Superior temporal gyrus (tissue), 1 donor: ENCODE measurements at regions not wholly inside any gene's neighbourhood (a gene's known extent, or its start where the extent isn't known, plus 50 kb on each side); places are given as distances from the start of the nearest gene placed in this dataset.

ENCODE experiments used
- DNase-seq: peaks from one replicate; pipeline ENCODE4 v3.0.0-alpha.2; 2016; ENCODE audit errors: extremely low spot score

DNA sequence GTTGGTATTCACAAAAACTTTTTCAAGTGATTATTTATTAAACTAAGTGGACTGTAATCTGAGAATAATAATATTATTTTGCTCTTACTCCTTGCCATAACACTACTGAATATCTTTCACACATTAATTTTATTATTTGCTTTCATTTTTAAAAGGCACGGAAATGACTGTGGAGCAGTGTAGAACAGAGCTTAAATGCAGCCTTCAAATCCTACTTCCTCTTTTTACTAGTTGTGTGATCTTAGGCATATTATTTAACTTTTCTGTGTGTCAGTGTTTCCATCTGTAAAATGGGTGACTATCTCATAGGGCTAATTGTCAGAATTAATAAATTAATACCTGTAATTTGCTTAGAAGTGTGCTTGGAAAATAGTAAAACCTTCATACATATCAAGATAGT, 55.5 kb upstream of the SLC8A1 start:
- no peak for DNase-seq

DNA sequence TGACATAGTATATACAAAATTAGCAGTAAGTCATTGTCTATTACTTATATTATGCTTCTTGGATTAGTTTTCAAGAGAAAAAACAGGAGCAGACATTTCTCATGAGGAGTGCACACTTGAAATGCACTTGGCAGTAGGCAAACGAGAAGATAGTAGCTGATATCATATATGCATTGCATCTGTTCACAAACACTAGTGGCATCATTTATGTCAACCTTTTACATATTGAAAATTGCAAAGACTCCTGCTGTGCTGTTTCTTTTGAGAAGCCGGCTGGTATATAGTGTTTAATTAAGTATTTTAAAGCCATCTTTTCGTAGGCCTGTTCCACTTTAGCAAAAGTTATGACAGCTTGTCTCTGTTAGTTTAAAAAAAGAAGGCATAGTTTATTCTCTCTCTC, 58.4 kb upstream of the SLC8A1 start:
- no peak for DNase-seq

DNA sequence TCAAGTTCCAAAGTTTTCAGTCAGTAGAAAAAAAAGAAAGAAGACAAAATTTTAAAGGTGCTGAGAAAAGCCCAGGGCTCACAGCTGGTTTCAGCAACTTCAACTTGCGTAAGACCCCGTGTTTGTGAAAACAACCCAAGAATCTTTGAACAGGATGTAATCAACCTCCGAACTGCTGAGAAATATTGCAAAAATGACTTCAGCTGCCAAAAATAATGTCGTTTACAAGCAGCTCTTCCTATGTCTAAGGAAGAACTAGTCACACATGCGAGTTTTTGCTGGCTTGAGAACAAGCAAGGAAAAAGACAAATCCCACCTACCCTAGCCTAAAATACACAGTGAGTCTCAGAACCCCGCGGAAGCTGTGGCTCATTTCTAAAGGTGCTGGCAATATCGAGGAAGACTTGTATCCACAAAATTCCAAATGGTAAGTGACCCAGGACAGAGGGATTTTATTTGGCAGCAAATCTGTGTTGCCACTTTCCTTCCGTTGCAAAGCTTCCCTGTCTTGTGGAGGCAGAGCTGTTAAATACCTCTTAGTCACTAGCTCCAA, 59.8 kb upstream of the SLC8A1 start:
- peak; percentile 33 for DNase-seq

DNA sequence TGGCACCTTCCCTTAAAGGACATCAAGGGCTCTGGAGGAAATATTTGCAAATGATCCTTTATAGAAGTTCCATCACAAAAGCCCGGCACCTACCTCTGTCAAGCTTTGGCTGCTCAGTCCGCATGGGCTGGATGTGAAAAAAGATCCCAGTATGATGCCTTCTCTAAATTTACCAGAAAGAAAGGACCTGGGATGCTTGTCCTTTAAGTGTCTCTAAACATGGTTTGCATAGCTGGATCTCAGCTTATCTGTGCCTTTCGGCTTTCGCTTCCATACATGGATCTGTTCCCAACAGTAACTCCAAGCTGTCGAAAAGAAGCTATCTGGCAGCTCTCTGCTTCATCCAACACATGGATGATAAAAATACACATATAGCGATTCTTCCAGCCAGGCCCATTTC, 60.4 kb upstream of the SLC8A1 start:
- peak; percentile 59 for DNase-seq

DNA sequence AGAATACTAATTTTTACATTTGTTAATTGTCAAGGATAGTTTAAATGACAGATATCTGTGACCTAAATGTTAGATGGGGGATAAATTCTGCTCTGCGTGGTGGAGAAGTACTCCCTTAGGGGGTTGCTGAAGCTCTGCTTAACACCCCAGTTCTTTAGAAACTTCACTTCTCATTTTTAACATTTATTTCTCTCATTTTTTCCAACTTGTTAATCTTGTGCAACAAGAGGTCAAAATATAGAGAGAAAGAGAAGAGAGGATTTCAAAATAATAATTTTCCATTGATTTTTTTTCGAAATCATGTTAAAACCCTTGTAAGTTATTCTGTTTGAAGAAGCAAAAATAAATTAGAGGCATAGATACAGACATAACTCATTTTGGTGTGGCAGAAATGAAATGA, 61.3 kb upstream of the SLC8A1 start:
- no peak for DNase-seq

DNA sequence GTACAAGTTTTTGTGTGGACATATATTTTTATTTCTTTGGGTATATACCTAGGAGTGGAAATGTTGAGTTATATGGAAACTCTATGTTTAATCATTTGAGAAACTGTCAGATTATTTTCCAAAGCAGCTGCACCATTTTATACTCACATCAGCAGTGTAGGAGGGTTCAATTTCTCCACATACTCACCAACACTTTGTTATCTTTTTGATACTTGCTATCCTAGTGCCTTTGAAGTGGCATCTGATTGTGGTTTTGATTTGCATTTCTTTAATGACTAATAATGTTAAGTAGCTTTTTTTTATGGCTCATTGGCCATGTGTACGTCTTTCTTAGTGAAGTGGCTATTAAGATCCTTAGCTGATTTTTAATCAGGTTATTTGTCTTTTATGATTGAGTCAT, 64.7 kb upstream of the SLC8A1 start:
- no peak for DNase-seq

DNA sequence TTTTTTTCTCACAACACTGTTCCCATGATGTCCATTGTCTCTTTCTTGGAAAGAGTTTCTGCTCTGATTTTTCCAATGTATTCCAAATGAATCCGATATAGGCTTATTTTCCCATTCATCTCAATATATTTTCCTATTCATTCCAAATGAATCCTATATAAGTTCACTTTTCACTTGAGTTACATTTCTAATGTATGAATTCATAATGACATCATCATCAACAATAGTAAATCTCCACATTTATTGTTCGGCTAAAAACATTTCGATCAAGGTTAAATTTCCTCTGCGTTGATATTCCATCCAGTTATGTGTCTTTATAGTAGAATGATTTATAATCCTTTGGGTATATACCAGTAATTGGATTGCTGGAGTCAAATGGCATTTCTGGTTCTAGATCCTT, 76.7 kb upstream of the SLC8A1 start:
- no peak for DNase-seq

DNA sequence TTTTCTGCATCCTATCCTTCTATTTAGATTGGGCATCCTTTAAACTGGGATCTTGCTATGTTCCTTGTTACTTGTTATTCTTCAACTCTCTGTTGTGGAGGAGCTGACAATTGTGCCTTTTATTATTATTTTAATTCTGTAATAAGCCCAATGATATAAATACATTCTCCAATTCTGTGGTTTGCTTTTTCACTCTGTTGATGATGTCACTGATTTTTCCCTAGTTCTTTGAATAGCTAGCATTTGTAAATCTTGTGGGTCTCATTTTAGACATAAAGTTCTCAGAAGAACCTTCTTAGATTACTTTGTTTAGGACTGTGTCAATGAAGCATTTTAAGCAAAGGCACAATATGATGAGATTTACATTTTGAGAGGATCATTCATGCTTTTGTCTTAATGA, 79.5 kb upstream of the SLC8A1 start:
- no peak for DNase-seq

DNA sequence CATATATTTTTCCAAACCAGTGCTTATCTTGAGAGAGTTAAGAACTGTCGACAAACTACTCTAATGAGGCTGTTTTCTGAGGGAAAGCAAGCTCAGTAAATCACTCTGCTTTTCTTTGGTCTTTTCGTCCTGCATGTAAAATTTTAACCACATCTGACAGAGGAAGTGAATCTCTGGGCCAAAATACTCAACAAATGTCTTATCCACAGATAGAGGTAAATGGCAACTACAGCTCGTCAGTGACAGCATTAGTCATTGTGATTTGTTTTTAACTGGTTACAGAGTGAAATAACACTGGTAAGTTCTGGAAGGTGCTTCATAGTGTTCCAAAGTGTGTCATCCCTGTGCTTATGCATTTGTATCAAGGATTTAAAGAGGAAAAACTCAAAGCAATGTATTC, 82.6 kb upstream of the SLC8A1 start:
- no peak for DNase-seq

DNA sequence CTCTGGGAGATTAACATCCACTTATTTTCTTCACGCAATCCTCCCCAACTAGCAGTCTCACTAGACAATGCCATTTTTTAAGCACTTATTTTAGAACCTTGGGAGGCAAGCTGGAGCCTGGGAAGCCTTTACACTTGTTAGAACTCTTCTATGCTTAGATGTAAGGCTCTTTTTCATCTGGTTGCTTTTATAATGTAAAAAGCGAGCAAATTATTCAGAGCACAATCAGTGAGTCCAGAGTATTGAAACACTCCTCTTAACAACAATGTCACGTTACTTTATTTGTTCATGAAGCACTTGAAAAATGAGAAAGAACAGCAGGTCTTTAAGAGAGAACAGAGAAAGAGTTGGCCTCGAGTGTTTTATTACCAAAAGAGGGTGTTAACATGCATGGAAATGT, 84.1 kb upstream of the SLC8A1 start:
- no peak for DNase-seq

DNA sequence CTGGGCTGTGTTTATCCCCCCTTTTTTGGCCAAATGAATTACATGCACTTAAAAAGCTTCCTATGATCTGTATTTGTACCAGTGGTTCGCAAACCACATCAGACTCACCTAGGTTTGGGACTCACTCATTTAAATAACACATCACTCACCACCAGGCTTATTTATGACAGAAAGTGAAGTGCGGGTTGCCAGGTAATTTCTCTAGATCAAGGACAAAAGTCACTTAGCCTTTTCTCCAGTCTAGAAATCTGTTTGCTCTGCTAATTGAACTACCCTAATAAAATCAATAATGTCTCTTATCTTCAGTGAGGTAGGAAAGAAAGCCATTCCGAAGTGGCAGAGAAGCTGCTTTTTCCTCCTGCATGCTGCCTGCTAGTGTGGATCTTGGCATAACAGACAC, 88.1 kb upstream of the SLC8A1 start:
- DNase-seq, result no peak

DNA sequence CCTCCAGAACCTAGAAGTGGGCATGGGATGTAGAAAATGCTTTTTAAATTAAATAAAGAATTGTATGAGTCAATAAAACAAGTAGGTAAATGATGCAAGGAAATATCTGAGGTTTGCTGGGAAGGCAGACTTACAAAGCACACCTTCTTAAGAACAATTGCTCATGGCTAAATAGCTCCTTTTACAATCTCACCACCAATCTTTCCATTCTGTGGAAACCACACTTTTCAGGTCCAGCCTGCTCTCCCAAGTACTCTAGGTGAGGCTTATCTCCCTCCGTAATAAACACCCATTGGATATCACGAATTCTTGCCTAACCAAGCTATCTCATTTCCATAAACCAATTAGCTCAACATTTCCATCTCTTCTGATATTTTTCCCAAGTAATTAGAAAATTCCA, 91.5 kb upstream of the SLC8A1 start:
- no peak for DNase-seq

DNA sequence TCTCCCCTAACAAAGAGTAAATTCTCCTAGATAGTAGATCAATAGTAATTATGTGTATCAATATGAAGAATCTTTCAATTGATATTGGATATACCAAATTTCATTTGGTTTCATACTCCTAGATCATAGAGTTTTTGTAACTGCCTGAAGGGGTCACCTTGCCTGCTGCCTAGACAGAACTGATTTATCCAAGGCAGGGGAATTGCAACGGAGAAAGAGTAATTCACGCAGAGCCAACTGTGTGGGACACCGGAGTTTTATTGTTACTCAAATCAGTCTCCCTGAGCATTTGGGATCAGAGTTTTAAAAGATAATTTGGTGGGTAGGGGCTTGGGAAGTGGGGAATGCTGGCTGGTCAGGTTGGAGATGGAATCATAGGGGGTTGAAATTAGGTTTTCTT, 92.2 kb upstream of the SLC8A1 start:
- DNase-seq, result no peak

DNA sequence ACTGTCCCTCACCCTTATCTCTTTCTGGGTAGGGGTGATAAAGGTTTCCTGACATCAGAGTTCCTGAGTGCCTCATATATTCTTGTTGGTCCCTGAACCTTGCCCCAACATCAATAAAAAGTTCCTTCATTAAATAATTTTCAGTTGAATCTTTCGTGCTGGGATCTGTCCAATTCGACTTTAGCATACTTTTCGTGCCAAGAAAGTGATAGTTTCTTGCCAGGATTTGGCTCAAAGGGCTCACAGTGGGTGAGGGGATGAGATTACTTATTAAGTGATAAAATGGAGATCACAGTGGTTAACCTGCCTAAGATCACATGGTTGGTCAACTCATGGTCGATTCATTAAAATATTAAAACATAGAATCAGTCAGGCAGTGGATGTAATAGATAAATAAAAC, 93.8 kb upstream of the SLC8A1 start:
- no peak for DNase-seq

DNA sequence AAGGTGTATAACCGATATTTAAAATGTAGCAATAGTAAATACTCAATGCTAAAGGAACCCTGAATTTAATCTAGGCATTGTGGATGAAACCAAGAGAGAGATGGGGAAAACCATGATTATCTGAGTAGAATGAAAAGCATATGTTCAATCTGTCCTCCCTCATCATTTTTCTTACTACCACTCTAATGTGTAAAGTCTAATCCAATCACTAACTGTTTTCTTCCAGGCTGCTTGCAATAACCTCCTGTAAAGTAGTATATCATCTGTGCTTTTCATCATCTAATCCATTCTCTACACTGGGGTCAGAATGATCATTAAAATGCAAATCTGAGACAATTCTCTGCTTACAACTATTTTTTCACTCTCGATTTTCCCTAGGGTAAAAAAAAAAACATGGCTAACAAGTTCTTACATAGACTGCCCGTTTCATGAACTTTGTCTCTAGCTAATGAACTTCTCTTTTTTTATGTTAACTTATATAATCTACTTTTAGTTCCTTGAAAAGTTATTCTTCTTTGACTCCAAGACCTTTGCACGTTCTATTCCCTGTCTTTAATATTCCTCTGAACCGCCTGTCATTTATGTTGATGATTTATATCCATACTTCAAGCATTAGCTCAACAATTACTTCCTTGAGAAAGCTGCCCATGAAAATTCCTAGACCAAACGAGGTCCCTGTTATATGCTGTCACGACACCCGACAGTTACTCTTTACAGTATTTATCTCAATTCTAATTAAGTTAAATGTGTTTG, 94.7 kb upstream of the SLC8A1 start:
- DNase-seq, result no peak

DNA sequence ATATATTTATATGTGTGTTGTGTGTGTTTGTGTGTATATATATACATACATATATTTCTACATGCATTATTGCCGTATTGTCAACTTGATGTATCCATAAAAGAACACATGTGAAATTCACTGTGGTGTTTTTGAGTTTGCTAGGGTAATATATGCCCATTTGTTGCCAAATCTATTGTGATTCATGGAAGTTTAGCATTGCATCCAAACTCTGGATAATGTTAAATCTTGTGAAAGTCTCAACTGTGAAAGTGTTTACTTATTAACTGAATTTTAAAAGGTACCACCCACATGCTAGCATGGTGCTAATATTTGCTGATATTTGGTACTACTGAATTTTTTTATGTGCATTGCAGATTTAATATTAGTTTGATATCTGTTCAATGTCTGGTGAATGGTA, 96.6 kb upstream of the SLC8A1 start:
- no peak for DNase-seq

DNA sequence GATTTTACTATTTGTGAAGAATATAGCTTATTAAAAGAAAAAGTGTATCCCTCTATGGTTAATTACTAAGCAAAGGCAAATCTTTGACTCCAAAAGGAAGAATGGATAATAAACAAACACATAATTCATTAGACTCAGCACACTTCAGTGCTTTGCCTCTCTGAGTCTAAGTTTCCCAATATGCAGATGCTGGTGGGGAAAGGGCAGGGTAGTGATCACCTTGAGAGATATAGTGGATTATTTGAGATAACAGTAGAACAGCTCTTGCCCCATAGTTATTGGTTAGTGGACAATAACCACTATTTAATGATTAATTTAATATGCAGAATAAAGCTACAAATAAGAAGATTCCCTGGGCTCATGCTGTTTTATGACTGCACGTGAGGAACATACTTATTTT, 98.2 kb upstream of the SLC8A1 start:
- DNase-seq, result no peak

DNA sequence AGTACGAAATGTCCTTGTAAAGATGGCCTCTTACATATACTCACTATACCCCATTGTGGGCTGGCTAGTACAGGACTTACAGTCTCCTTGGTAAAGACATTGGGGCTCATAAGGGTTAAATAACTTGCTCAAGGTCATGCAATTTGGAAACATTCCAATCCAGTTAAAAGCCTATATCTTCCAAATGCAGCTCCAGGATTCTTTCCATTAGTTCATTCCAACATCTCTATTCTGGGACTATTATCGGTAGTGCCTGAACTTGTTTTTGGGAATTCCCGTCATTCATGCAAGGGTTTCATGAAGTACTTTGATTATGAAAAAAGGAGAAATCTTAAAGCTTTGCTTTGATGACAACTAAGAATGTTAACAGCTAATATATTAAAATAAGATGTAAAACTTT, 99.2 kb upstream of the SLC8A1 start:
- DNase-seq, result no peak

DNA sequence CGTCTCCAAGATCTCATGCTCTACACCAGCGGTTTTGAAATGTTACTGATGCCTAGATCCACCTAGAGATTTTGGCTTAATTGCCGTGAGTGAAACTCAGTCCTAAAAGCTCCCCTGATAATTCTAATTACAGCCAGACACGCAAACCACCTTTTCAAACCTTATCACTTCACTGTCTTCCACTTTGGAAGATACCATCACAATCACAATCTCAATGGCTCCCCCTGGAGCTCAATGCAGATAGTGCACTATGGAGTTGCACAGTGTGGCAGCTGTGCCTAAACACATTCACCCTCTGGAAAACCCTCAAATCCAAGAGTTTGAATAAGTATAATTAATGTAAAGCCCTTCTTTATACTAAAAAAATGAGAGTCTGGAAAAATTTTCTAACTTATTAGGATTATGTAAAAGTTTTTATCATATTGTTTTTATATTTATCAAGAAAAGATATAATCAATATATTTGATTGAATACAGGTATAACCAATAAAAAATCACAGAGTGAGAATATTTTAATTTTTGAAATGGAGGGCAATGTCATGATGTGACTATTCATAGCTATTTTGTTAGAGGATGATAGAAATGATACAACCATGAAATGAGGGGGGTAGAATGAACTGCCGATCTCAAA, 102.9 kb upstream of the SLC8A1 start:
- peak; percentile 65 for DNase-seq

DNA sequence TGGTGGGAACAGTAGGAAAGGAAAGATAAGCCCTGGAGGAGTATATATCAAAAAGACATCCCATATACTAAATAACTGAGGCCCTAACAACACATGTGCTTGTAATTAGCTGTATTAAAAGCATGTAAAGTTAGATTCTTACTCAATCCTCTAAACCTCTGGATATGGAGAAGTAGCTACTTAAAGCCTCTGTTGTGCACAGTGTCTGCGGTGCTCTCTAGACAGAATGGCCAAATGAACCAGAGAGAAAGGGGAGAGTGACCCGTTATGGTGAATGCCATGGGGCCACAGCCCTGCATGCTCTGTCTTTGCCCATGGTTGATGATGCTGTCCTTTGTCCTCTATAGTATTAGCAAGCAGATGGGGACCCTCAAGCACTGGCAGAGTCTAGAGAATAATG, 104.4 kb upstream of the SLC8A1 start:
- no peak for DNase-seq

DNA sequence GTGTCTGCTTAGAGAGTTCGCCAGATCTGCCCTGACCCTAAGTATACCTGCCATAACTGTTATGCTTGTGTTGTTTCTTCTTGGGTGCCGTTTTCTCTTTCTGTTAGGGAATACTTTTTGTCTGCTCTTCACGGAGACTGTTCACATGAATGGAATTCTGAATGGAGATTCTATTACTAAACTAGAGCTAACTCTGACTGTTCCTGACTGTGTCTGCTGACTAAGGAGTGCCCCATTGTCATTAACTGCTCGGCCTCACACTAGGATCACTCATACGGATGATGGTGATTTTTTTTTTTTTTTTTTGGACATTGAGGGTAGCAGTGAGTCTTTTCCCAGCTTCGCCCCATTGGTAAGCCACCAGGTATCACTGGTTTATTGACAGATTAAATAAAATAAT, 104.8 kb upstream of the SLC8A1 start:
- no peak for DNase-seq

DNA sequence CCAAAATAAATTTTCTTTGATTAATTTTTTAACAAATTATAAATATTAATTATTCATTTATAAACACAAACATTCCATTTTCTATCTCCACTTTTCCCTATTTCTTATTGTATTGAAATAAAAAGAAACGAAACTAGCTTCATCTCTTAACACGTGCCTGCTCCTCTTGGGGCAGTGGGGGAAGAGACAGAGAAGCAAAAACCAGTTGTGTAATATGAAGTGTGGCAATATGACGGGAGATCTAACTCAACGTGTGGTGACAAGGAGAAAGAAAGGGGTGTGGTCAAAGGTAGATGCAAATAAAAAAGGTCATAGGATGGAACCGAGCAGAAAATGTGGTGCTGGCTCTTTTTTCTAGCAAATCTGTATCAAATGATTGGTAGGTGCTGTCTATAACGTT, 106.9 kb upstream of the SLC8A1 start:
- no peak for DNase-seq

DNA sequence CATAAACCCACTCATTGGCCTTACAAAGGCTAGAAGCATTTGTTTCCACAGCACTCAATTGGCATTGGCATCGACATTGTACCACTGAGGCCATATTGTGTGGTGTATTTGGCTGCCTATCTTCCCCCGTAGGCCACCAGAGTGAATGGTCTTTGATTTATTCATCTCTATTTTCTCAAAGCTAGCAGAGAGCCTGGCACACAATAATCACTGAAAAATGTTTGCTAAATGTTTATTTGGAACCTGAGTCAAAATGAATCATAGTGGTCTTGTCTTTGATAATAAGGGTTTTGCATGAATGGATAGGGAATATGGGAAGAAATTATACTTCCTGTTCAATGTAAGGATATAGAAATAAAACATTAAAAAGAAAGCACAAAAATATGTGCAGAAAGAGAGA, 107.3 kb upstream of the SLC8A1 start:
- DNase-seq, result no peak

DNA sequence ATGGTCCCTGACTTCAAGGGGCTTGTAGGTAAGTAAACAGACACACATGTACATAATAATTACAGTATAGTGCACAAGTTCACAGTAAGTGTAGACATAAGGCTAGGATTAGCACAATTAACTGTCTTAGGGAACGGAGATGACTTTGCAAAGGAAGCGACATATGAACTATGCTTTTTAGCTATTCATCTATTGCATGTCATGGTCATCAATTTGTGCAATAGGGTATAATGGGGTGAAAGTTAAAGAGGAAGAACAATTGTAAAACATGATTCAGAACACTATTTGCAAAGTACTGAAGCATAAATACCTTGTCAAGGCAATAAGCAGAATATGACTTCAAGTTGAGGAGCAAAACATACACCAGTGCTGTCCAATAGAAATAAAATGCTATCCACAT, 112.3 kb upstream of the SLC8A1 start:
- no peak for DNase-seq
